Liver (tissue), 8 donors: ENCODE measurements at regions not wholly inside any gene's neighbourhood (a gene's known extent, or its start where the extent isn't known, plus 50 kb on each side); places are given as distances from the start of the nearest gene placed in this dataset.

ENCODE experiments used
- DNase-seq: peaks from one replicate; pipeline ENCODE4 v3.0.0-alpha.2; 2017; ENCODE audit warnings: low spot score
- H3K27ac ChIP-seq, 2 donors: one replicate each; pipeline ENCODE4 v1.7.0; 2013; ENCODE audit warnings: inconsistent platforms in 2 of 2, low read length in 2 of 2, control low read depth in 1 of 2, low read depth in 1 of 2, mild to moderate bottlenecking in 1 of 2
- H3K27me3 ChIP-seq, 4 donors: one replicate each; pipeline versions ENCODE4 v1.6.1 to v1.7.0; 2013; ENCODE audit warnings: low read length in 3 of 4, inconsistent platforms in 1 of 4, mild to moderate bottlenecking in 1 of 4, moderate library complexity in 1 of 4; ENCODE audit not compliant: control insufficient read depth in 4 of 4, insufficient read depth in 4 of 4
- H3K36me3 ChIP-seq, 4 donors: one replicate each; pipeline versions ENCODE4 v1.6.1 to v1.7.0; 2013; ENCODE audit warnings: low read length in 3 of 4, mild to moderate bottlenecking in 3 of 4, low read depth in 1 of 4, moderate library complexity in 1 of 4; ENCODE audit not compliant: control insufficient read depth in 4 of 4, insufficient read depth in 3 of 4
- H3K4me1 ChIP-seq, 4 donors: one replicate each; pipeline versions ENCODE4 v1.6.1 to v1.7.0; 2013; ENCODE audit warnings: low read length in 3 of 4, mild to moderate bottlenecking in 3 of 4, moderate library complexity in 1 of 4; ENCODE audit not compliant: control insufficient read depth in 4 of 4, insufficient read depth in 4 of 4
- H3K4me3 ChIP-seq, 3 donors: one replicate each; pipeline versions ENCODE4 v1.6.1 to v1.7.0; 2013; ENCODE audit warnings: low read length in 3 of 3, control low read depth in 1 of 3, low read depth in 1 of 3, mild to moderate bottlenecking in 1 of 3
- H3K9ac ChIP-seq, 2 donors: one replicate each; pipeline ENCODE4 v1.7.0; 2013; ENCODE audit warnings: low read length in 2 of 2, mild to moderate bottlenecking in 2 of 2, moderate library complexity in 2 of 2, control low read depth in 1 of 2, low read depth in 1 of 2
- H3K9me3 ChIP-seq, 4 donors: one replicate each; pipeline versions ENCODE4 v1.6.1 to v1.7.0; 2013; ENCODE audit warnings: low read length in 3 of 4; ENCODE audit not compliant: control insufficient read depth in 4 of 4
- EGR1 ChIP-seq, 2 donors: IDR thresholded peaks; 2 replicates each; pipeline ENCODE4 v1.6.1; 2016 to 2018; ENCODE audit warnings: antibody characterized with exemption in 2 of 2, low read depth in 2 of 2
- FOXA1 ChIP-seq: IDR thresholded peaks from 2 replicates; pipeline ENCODE4 v1.6.1; 2016; ENCODE audit warnings: antibody characterized with exemption
- GABPA ChIP-seq, 2 donors: IDR thresholded peaks in 1 of 2; conservative IDR thresholded peaks in 1 of 2; 2 replicates each; pipeline ENCODE4 v1.6.1; 2016; ENCODE audit warnings: antibody characterized with exemption in 2 of 2, mild to moderate bottlenecking in 1 of 2, moderate library complexity in 1 of 2
- HNF4A ChIP-seq, 2 donors: conservative IDR thresholded peaks; 2 replicates each; pipeline ENCODE4 v1.6.1; 2016; ENCODE audit warnings: antibody characterized with exemption in 2 of 2, mild to moderate bottlenecking in 2 of 2
- HNF4G ChIP-seq: IDR thresholded peaks from 2 replicates; pipeline ENCODE4 v1.6.1; 2016; ENCODE audit warnings: antibody characterized with exemption
- JUND ChIP-seq, 2 donors: IDR thresholded peaks; 2 replicates each; pipeline ENCODE4 v1.6.1; 2016; ENCODE audit warnings: antibody characterized with exemption in 2 of 2
- RAD21 ChIP-seq, 2 donors: IDR thresholded peaks; 2 replicates each; pipeline ENCODE4 v1.6.1; 2016; ENCODE audit warnings: antibody characterized with exemption in 2 of 2, mild to moderate bottlenecking in 2 of 2
- RXRA ChIP-seq, 2 donors: IDR thresholded peaks; 2 replicates each; pipeline ENCODE4 v1.6.1; 2017 to 2018; ENCODE audit warnings: antibody characterized with exemption in 2 of 2, mild to moderate bottlenecking in 1 of 2
- SP1 ChIP-seq: IDR thresholded peaks from 2 replicates; pipeline ENCODE4 v1.6.1; 2018; ENCODE audit warnings: antibody characterized with exemption, mild to moderate bottlenecking
- TAF1 ChIP-seq: conservative IDR thresholded peaks from 2 replicates; pipeline ENCODE4 v1.6.1; 2016; ENCODE audit warnings: antibody characterized with exemption, mild to moderate bottlenecking
- YY1 ChIP-seq: IDR thresholded peaks from 2 replicates; pipeline ENCODE4 v1.6.1; 2016; ENCODE audit warnings: antibody characterized with exemption, mild to moderate bottlenecking
- WGBS: extraction: QIAGEN DNeasy Blood & Tissue Kit; methylation state at CpG from one replicate; pipeline ENCODE4 v1.1.7; 2013; 5-methylcytosine and 5-hydroxymethylcytosine counted together
- TF ChIP-seq, protein P1 (sequence below): IDR thresholded peaks from 2 replicates; pipeline ENCODE4 v1.6.1; 2016; ENCODE audit warnings: antibody characterized with exemption
- TF ChIP-seq, protein P2 (sequence below): fragments of 150-350 bp; IDR thresholded peaks from 2 replicates; pipeline ENCODE4 v1.5.1; 2017; ENCODE audit warnings: improper control_type of control experiment, low read depth, low read length; ENCODE audit not compliant: missing input control
- TF ChIP-seq, protein P3 (sequence below): IDR thresholded peaks from 2 replicates; pipeline ENCODE4 v1.6.1; 2016; ENCODE audit warnings: antibody characterized with exemption, mild to moderate bottlenecking
- TF ChIP-seq, protein P4 (sequence below): IDR thresholded peaks from 2 replicates; pipeline ENCODE4 v1.6.1; 2016; ENCODE audit warnings: antibody characterized with exemption
- TF ChIP-seq, protein P5 (sequence below): IDR thresholded peaks from 2 replicates; pipeline ENCODE4 v1.6.1; 2016; ENCODE audit warnings: antibody characterized with exemption
- donor health status: healthy.
- donor health status: healthy.
- donor health status: healthy.
- donor health status: healthy.
- donor health status: healthy.

DNA sequence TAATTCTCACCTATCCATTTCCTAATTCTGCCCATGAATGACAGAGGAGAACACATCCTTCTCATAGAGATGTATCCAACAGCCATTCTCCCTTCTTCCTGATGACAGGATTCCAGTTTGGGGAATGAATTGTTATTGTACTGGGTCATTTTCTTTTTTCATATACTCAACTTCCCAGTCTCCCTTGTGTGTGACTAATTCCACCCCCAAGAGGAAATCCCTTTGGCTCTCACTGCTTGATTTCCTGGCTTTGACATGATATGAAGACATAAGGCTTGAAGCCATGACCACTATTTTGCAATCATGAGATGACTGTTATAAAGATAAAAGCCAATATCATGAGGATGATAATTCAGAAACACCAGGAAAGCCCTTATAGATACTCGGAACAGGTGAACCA, 384.7 kb upstream of the ACVR2A start:
- no peak for DNase-seq
- Histone ChIP-seq H3K9ac (no peak overlapping the region), H3K4me3 (no peak overlapping the region), H3K36me3 (no peaks in the 10 kb centered on the region), H3K27me3 (no peaks in the 10 kb centered on the region), H3K4me1 (no peaks in the 10 kb centered on the region), H3K27ac (no peak overlapping the region), H3K9me3 (no peaks in the 10 kb centered on the region)
- WGBS: 94% methylated on average over 1 of the region's 1 CpG
- no peak for TF ChIP-seq HNF4A (conservative IDR thresholded peaks at IDR 0.05)
- TF ChIP-seq RXRA (IDR thresholded peaks at IDR 0.05): no peak
- TF ChIP-seq EGR1 (IDR thresholded peaks at IDR 0.05; ENCODE audit: low read depth in 2 of 2): no peak
- no peak for TF ChIP-seq RAD21 (IDR thresholded peaks at IDR 0.05)
- TF ChIP-seq JUND (IDR thresholded peaks at IDR 0.05): no peak
- no peak for TF ChIP-seq SP1
- TF ChIP-seq HNF4G: no peak
- TF ChIP-seq, protein P1, sequence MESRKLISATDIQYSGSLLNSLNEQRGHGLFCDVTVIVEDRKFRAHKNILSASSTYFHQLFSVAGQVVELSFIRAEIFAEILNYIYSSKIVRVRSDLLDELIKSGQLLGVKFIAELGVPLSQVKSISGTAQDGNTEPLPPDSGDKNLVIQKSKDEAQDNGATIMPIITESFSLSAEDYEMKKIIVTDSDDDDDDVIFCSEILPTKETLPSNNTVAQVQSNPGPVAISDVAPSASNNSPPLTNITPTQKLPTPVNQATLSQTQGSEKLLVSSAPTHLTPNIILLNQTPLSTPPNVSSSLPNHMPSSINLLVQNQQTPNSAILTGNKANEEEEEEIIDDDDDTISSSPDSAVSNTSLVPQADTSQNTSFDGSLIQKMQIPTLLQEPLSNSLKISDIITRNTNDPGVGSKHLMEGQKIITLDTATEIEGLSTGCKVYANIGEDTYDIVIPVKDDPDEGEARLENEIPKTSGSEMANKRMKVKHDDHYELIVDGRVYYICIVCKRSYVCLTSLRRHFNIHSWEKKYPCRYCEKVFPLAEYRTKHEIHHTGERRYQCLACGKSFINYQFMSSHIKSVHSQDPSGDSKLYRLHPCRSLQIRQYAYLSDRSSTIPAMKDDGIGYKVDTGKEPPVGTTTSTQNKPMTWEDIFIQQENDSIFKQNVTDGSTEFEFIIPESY: no peak
- no peak for TF ChIP-seq GABPA (IDR thresholded peaks at IDR 0.05 in 1 of 2, conservative IDR thresholded peaks at IDR 0.05 in 1 of 2)
- TF ChIP-seq, protein P2, sequence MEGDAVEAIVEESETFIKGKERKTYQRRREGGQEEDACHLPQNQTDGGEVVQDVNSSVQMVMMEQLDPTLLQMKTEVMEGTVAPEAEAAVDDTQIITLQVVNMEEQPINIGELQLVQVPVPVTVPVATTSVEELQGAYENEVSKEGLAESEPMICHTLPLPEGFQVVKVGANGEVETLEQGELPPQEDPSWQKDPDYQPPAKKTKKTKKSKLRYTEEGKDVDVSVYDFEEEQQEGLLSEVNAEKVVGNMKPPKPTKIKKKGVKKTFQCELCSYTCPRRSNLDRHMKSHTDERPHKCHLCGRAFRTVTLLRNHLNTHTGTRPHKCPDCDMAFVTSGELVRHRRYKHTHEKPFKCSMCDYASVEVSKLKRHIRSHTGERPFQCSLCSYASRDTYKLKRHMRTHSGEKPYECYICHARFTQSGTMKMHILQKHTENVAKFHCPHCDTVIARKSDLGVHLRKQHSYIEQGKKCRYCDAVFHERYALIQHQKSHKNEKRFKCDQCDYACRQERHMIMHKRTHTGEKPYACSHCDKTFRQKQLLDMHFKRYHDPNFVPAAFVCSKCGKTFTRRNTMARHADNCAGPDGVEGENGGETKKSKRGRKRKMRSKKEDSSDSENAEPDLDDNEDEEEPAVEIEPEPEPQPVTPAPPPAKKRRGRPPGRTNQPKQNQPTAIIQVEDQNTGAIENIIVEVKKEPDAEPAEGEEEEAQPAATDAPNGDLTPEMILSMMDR: no peak
- TF ChIP-seq FOXA1: no peak
- no peak for TF ChIP-seq YY1
- TF ChIP-seq, protein P3, sequence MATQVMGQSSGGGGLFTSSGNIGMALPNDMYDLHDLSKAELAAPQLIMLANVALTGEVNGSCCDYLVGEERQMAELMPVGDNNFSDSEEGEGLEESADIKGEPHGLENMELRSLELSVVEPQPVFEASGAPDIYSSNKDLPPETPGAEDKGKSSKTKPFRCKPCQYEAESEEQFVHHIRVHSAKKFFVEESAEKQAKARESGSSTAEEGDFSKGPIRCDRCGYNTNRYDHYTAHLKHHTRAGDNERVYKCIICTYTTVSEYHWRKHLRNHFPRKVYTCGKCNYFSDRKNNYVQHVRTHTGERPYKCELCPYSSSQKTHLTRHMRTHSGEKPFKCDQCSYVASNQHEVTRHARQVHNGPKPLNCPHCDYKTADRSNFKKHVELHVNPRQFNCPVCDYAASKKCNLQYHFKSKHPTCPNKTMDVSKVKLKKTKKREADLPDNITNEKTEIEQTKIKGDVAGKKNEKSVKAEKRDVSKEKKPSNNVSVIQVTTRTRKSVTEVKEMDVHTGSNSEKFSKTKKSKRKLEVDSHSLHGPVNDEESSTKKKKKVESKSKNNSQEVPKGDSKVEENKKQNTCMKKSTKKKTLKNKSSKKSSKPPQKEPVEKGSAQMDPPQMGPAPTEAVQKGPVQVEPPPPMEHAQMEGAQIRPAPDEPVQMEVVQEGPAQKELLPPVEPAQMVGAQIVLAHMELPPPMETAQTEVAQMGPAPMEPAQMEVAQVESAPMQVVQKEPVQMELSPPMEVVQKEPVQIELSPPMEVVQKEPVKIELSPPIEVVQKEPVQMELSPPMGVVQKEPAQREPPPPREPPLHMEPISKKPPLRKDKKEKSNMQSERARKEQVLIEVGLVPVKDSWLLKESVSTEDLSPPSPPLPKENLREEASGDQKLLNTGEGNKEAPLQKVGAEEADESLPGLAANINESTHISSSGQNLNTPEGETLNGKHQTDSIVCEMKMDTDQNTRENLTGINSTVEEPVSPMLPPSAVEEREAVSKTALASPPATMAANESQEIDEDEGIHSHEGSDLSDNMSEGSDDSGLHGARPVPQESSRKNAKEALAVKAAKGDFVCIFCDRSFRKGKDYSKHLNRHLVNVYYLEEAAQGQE: no peak

DNA sequence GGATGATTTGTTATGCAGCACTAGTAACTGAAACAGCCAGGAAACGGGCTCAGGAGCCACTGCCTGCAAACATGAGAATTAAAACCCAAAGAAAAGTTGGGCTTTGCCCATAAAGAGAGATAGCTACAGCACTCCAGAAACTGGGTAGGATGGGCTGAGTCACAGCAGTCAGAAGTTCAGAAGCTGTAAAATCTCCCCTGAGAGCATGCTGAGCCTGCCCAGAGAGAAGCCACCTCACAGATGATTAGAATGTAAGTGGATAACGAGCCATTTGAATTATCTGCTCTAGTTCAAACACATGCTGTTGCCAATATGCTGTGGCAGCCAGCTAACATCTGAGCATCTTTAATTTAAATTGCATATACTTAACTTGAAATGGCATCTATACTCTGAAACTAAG, 388.1 kb upstream of the ACVR2A start:
- 89% methylated on average over 2 of the region's 2 CpGs for WGBS
- no peak for DNase-seq
- no peaks in the 10 kb centered on the region for H3K36me3 ChIP-seq
- TF ChIP-seq FOXA1: no peak
- TF ChIP-seq, protein P2: no peak
- TF ChIP-seq, protein P1: no peak
- TF ChIP-seq, protein P4, sequence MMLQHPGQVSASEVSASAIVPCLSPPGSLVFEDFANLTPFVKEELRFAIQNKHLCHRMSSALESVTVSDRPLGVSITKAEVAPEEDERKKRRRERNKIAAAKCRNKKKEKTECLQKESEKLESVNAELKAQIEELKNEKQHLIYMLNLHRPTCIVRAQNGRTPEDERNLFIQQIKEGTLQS: no peak
- TF ChIP-seq YY1: no peak
- no peak for TF ChIP-seq SP1
- no peak for TF ChIP-seq RXRA (IDR thresholded peaks at IDR 0.05)
- no peak for TF ChIP-seq TAF1
- no peak for TF ChIP-seq GABPA (IDR thresholded peaks at IDR 0.05 in 1 of 2, conservative IDR thresholded peaks at IDR 0.05 in 1 of 2)
- no peak for TF ChIP-seq RAD21 (IDR thresholded peaks at IDR 0.05)
- TF ChIP-seq, protein P5, sequence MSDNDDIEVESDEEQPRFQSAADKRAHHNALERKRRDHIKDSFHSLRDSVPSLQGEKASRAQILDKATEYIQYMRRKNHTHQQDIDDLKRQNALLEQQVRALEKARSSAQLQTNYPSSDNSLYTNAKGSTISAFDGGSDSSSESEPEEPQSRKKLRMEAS: no peak
- no peak for TF ChIP-seq JUND (IDR thresholded peaks at IDR 0.05)

More for the DNA sequence above, 388.1 kb upstream of the ACVR2A start:
- H3K27ac ChIP-seq: no peak overlapping the region
- no peak overlapping the region for H3K9ac ChIP-seq
- H3K4me1 ChIP-seq: no peaks in the 10 kb centered on the region
- no peaks in the 10 kb centered on the region for H3K9me3 ChIP-seq
- no peak overlapping the region for H3K4me3 ChIP-seq
- no peaks in the 10 kb centered on the region for H3K27me3 ChIP-seq
